ENCODE measurements at regions not wholly inside any gene's neighbourhood (a gene's known extent, or its start where the extent isn't known, plus 50 kb on each side); places are given as distances from the start of the nearest gene placed in this dataset.
"Not testable (repeated sequence)": the region's sequence is repeated elsewhere in the genome, so short reads cannot be mapped to it uniquely, and the experiment has no call there.

- Mint-ChIP-seq H3K4me3 (no peak overlapping the region), H3K4me1 (peaks cover 4% of the 10 kb centered on the region), H3K9me3 (no peaks in the 10 kb centered on the region), H3K27me3 (no peaks in the 10 kb centered on the region), H3K36me3 (peaks cover 31% of the 10 kb centered on the region), H3K27ac (no peak overlapping the region)
- DNase-seq (no peak), ATAC-seq (ENCODE audit: low read depth) (no peak)
- POLR2A ChIA-PET, result no interaction called here
These were observed 115.3 kb downstream of the LTN1 start for GRCh38 chr21:28877318-28877884.

GRCh38 chr21:28875078-28875477 lies 117.6 kb downstream of the LTN1 start:
- no peak for ATAC-seq (ENCODE audit: low read depth)
- H3K4me3 Mint-ChIP-seq, result no peak overlapping the region
- POLR2A ChIA-PET, result no interaction called here

GRCh38 chr21:28872218-28872617 lies 120.5 kb downstream of the LTN1 start:
- Mint-ChIP-seq H3K36me3 (peaks cover 24% of the 10 kb centered on the region), H3K9me3 (no peaks in the 10 kb centered on the region), H3K27ac (no peak overlapping the region), H3K4me1 (peaks cover 6% of the 10 kb centered on the region), H3K27me3 (no peaks in the 10 kb centered on the region), H3K4me3 (no peak overlapping the region)
- DNase-seq (no peak), ATAC-seq (ENCODE audit: low read depth) (no peak)
- POLR2A ChIA-PET, result interaction anchor here (1.3 kb wide), 1 partner anchor 12 kb away, joined by 3 read pairs; no protein-coding TSS in a partner anchor

More at GRCh38 chr21:28875078-28875477, 117.6 kb downstream of the LTN1 start:
- no peaks in the 10 kb centered on the region for H3K9me3 Mint-ChIP-seq
- no peak for DNase-seq
- no peaks in the 10 kb centered on the region for H3K27me3 Mint-ChIP-seq
- no peak overlapping the region for H3K27ac Mint-ChIP-seq
- peaks cover 8% of the 10 kb centered on the region for H3K4me1 Mint-ChIP-seq
- H3K36me3 Mint-ChIP-seq, result peaks cover 26% of the 10 kb centered on the region

GRCh38 chr21:28871388-28872010 lies 121.2 kb downstream of the LTN1 start:
- H3K27ac Mint-ChIP-seq, result no peak overlapping the region
- no peaks in the 10 kb centered on the region for H3K9me3 Mint-ChIP-seq
- no peaks in the 10 kb centered on the region for H3K27me3 Mint-ChIP-seq
- H3K36me3 Mint-ChIP-seq, result peaks cover 22% of the 10 kb centered on the region
- no peak for ATAC-seq (ENCODE audit: low read depth)
- no peak overlapping the region for H3K4me3 Mint-ChIP-seq
- POLR2A ChIA-PET, result no interaction called here
- no peak for DNase-seq
- H3K4me1 Mint-ChIP-seq, result peaks cover 5% of the 10 kb centered on the region

GRCh38 chr21:28867401-28867800 lies 125.3 kb downstream of the LTN1 start:
- no peak overlapping the region for H3K4me3 Mint-ChIP-seq
- no peak for DNase-seq
- POLR2A ChIA-PET, result no interaction called here
- no peak overlapping the region for H3K27ac Mint-ChIP-seq
- ATAC-seq (ENCODE audit: low read depth), result no peak
- peaks cover 3% of the 10 kb centered on the region for H3K9me3 Mint-ChIP-seq
- H3K4me1 Mint-ChIP-seq, result peaks cover 5% of the 10 kb centered on the region
- no peaks in the 10 kb centered on the region for H3K27me3 Mint-ChIP-seq
- peaks cover 7% of the 10 kb centered on the region for H3K36me3 Mint-ChIP-seq

- H3K27ac Mint-ChIP-seq, result no peak overlapping the region
- DNase-seq (no peak), ATAC-seq (ENCODE audit: low read depth) (no peak)
- H3K4me1 Mint-ChIP-seq, result peaks cover 1% of the 10 kb centered on the region
- peaks cover 4% of the 10 kb centered on the region for H3K36me3 Mint-ChIP-seq
- H3K4me3 Mint-ChIP-seq, result no peak overlapping the region
- H3K27me3 Mint-ChIP-seq, result no peaks in the 10 kb centered on the region
- H3K9me3 Mint-ChIP-seq, result peaks cover 3% of the 10 kb centered on the region
- POLR2A ChIA-PET, result no interaction called here
These were observed 127.0 kb downstream of the LTN1 start for GRCh38 chr21:28865488-28866186.

GRCh38 chr21:28858424-28858823 lies 134.3 kb downstream of the LTN1 start:
- Mint-ChIP-seq H3K9me3 (peaks cover 9% of the 10 kb centered on the region), H3K36me3 (peaks cover 8% of the 10 kb centered on the region), H3K27me3 (no peaks in the 10 kb centered on the region), H3K27ac (no peak overlapping the region), H3K4me3 (no peak overlapping the region), H3K4me1 (no peaks in the 10 kb centered on the region)
- ATAC-seq (ENCODE audit: low read depth) (no peak), DNase-seq (no peak)
- POLR2A ChIA-PET, result no interaction called here

- H3K9me3 Mint-ChIP-seq, result peaks cover 12% of the 10 kb centered on the region
- H3K27me3 Mint-ChIP-seq, result no peaks in the 10 kb centered on the region
- H3K4me1 Mint-ChIP-seq, result no peaks in the 10 kb centered on the region
- DNase-seq, result no peak
- peaks cover 6% of the 10 kb centered on the region for H3K36me3 Mint-ChIP-seq
- POLR2A ChIA-PET, result no interaction called here
- no peak for ATAC-seq (ENCODE audit: low read depth)
- H3K27ac Mint-ChIP-seq, result no peak overlapping the region
- H3K4me3 Mint-ChIP-seq, result no peak overlapping the region
These were observed 134.9 kb downstream of the LTN1 start for GRCh38 chr21:28857752-28858151.

- Mint-ChIP-seq H3K9me3 (peaks cover 11% of the 10 kb centered on the region), H3K4me3 (no peak overlapping the region), H3K27ac (no peak overlapping the region), H3K4me1 (no peaks in the 10 kb centered on the region), H3K27me3 (no peaks in the 10 kb centered on the region), H3K36me3 (peaks cover 4% of the 10 kb centered on the region)
- POLR2A ChIA-PET, result no interaction called here
- no peak for ATAC-seq (ENCODE audit: low read depth)
- DNase-seq, result no peak
These were observed 136.0 kb downstream of the LTN1 start for GRCh38 chr21:28856588-28857250.

- ATAC-seq (ENCODE audit: low read depth), result no peak
- H3K9me3 Mint-ChIP-seq, result peaks cover 11% of the 10 kb centered on the region
- DNase-seq, result no peak
- H3K27ac Mint-ChIP-seq, result no peak overlapping the region
- no peaks in the 10 kb centered on the region for H3K27me3 Mint-ChIP-seq
- H3K4me1 Mint-ChIP-seq, result peaks cover 14% of the 10 kb centered on the region
- no peak overlapping the region for H3K4me3 Mint-ChIP-seq
- H3K36me3 Mint-ChIP-seq, result peaks cover 5% of the 10 kb centered on the region
- POLR2A ChIA-PET, result no interaction called here
These were observed 140.0 kb downstream of the LTN1 start for GRCh38 chr21:28852706-28853105.

GRCh38 chr21:28851645-28852044 lies 141.0 kb downstream of the LTN1 start:
- POLR2A ChIA-PET, result no interaction called here
- no peak for DNase-seq
- Mint-ChIP-seq H3K27me3 (no peaks in the 10 kb centered on the region), H3K27ac (no peak overlapping the region), H3K9me3 (peaks cover 11% of the 10 kb centered on the region), H3K4me1 (peaks cover 14% of the 10 kb centered on the region), H3K4me3 (no peak overlapping the region), H3K36me3 (peaks cover 7% of the 10 kb centered on the region)
- ATAC-seq (ENCODE audit: low read depth), result no peak

GRCh38 chr21:28839237-28839636 lies 153.4 kb downstream of the LTN1 start:
- peaks cover 20% of the 10 kb centered on the region for H3K36me3 Mint-ChIP-seq
- H3K27me3 Mint-ChIP-seq; H3K4me3 Mint-ChIP-seq; ATAC-seq (ENCODE audit: low read depth); H3K27ac Mint-ChIP-seq; DNase-seq; POLR2A ChIA-PET: not testable (repeated sequence)
- peaks cover 42% of the 10 kb centered on the region for H3K4me1 Mint-ChIP-seq
- H3K9me3 Mint-ChIP-seq, result peaks cover 19% of the 10 kb centered on the region

- peaks cover 20% of the 10 kb centered on the region for H3K36me3 Mint-ChIP-seq
- H3K4me3 Mint-ChIP-seq, result peak overlapping the region; percentile 56
- ATAC-seq (ENCODE audit: low read depth); DNase-seq; H3K27me3 Mint-ChIP-seq: not testable (repeated sequence)
- POLR2A ChIA-PET, result interaction anchor here (1.2 kb wide), 1 partner anchor 12 kb away, joined by 6 read pairs; no protein-coding TSS in a partner anchor
- H3K4me1 Mint-ChIP-seq, result peaks cover 61% of the 10 kb centered on the region
- peaks cover 13% of the 10 kb centered on the region for H3K9me3 Mint-ChIP-seq
- peak overlapping the region; percentile 85 for H3K27ac Mint-ChIP-seq
These were observed 155.3 kb downstream of the LTN1 start for GRCh38 chr21:28837426-28837825.
